Right cardiac atrium (tissue), 5 donors: ENCODE measurements at regions not wholly inside any gene's neighbourhood (a gene's known extent, or its start where the extent isn't known, plus 50 kb on each side); places are given as distances from the start of the nearest gene placed in this dataset.
"Not testable (repeated sequence)": the region's sequence is repeated elsewhere in the genome, so short reads cannot be mapped to it uniquely, and the experiment has no call there.

ENCODE experiments used
- ATAC-seq, 2 donors: fragments of 200-7000 bp; cut with Tn5 transposase; one replicate each; pipeline versions ENCODE4 v1.8.0 to v1.9.1; 2020; ENCODE audit warnings: moderate library complexity in 2 of 2, mild to moderate bottlenecking in 1 of 2
- DNase-seq, 3 donors: peaks; one replicate each; pipeline ENCODE4 v3.0.0-alpha.2; 2020
- H3K27ac ChIP-seq: one replicate; pipeline ENCODE4 v1.5.1; 2013; ENCODE audit warnings: mild to moderate bottlenecking, low read length, control low read depth, moderate library complexity
- H3K27me3 ChIP-seq: one replicate; pipeline ENCODE4 v1.6.1; 2013; ENCODE audit not compliant: control insufficient read depth, insufficient read depth
- H3K4me1 ChIP-seq: one replicate; pipeline ENCODE4 v1.6.1; 2013; ENCODE audit warnings: low read length; ENCODE audit not compliant: control insufficient read depth, insufficient read depth
- H3K4me3 ChIP-seq: one replicate; pipeline ENCODE4 v1.5.1; 2013; ENCODE audit warnings: low read length, control low read depth
- H3K9me3 ChIP-seq: one replicate; pipeline ENCODE4 v1.6.1; 2013; ENCODE audit warnings: low read length; ENCODE audit not compliant: control insufficient read depth
- WGBS: extraction: QIAGEN DNeasy Blood & Tissue Kit; methylation state at CpG from one replicate; pipeline ENCODE4 v1.1.7; 2013; 5-methylcytosine and 5-hydroxymethylcytosine counted together
- intact Hi-C, 4 donors: fragments of 100-400 bp; cut with DNase I; formaldehyde crosslinking; loops; one replicate each; pipeline versions ENCODE4 v1.11.0 to v1.14.0; 2022 to 2023
- donor health status: healthy with polysubstance abuse.
- donor health status: DM: no; HTN: yes; CAD: no.
- donor health status: DM: no; HTN: no; CAD: no.
- donor health status: DM: no; HTN: yes; CAD: no; lungs with severe emphysema.
- donor health status: DM: yes; HTN: yes; CAD: no.

DNA sequence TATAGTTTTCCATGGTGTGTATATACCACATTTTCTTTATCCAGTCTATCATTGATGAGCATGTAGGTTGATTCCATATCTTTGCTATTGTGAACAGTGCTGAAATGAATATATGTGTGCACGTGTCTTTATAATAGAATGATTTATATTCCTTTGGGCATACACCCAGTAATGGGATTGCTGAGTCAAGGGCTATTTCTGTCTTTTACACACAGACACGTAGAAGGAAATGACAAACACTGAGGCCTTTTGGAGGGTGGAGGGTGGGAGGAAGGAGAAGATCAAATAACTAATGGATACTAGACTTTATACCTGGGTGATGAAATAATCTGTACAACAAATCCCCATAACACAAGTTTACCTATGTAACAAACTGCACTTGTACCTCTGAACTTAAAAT, 1025.7 kb downstream of the NCAM2 start:
- H3K27ac ChIP-seq, H3K27me3 ChIP-seq, H3K4me1 ChIP-seq, intact Hi-C loops, H3K4me3 ChIP-seq, H3K9me3 ChIP-seq, DNase-seq, ATAC-seq: not testable (repeated sequence)
- 67% methylated on average over 2 of the region's 2 CpGs for WGBS

DNA sequence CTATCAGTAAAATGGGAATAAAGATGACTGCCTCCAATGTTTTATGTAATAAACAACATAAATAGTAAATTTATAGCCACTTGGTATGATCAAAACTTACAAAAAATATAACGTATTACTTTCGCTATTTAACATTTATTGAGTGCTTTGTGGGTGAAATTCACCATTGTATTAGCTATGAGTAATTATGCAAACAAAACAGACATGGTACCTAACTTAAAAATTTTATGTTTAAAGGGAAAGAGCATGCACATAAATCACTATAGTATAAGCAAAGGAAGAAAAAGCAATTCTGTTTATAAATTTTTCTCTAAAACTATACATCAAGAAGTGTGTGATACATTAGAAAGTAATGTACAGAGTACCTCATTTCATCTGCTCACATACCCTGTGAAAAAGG, 1046.2 kb downstream of the NCAM2 start:
- Histone ChIP-seq H3K4me3 (no peak overlapping the region), H3K4me1 (no peaks in the 10 kb centered on the region), H3K9me3 (no peaks in the 10 kb centered on the region), H3K27ac (no peak overlapping the region), H3K27me3 (no peaks in the 10 kb centered on the region)
- no peak for DNase-seq
- no peak for ATAC-seq
- intact Hi-C loops: no loop called here
- WGBS: 80% methylated on average over 2 of the region's 2 CpGs

DNA sequence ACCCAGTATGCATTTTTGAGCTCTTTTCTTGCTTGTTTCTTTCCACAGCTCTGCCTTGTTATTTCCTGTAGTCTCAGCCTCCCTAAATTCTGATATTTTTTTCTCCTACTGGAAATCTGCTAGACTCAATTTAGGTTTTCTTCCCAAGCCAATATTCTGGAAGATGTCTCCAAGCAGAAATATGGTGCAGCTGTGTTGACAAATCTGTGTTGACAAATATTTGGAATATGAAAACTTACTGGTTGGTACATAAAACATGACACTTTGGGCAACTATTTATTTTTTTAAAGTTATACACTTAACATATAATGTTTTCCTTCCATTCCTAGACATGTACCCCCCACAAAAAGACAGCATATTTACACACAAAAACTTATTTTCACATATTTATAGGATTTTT, 1048.4 kb downstream of the NCAM2 start:
- Histone ChIP-seq H3K9me3 (no peaks in the 10 kb centered on the region), H3K27ac (no peak overlapping the region), H3K4me1 (no peaks in the 10 kb centered on the region), H3K4me3 (no peak overlapping the region), H3K27me3 (no peaks in the 10 kb centered on the region)
- intact Hi-C loops: no loop called here
- ATAC-seq (no peak), DNase-seq (no peak)

DNA sequence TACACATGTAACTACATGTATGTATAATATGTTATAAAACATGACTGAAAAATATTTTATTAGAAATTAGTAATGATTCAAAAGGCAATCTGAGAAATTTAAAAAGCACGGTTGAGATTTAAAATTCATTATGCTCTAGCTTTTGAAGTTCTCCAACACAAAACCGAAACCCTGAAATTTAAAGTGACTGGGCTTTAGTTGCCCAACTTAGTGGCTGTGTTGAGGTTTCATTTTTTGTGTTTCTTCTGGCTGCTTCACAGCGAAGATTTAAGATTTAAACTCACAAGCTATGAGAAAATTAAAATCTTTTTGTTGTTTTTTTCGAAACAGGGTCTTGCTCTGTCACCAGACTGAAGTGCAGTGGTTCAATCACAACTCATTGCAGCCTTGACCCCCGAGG, 1058.7 kb downstream of the NCAM2 start:
- DNase-seq: no peak
- ATAC-seq: no peak
- H3K4me1 ChIP-seq: no peaks in the 10 kb centered on the region
- H3K9me3 ChIP-seq: no peaks in the 10 kb centered on the region
- no peak overlapping the region for H3K27ac ChIP-seq
- no peak overlapping the region for H3K4me3 ChIP-seq
- intact Hi-C loops: no loop called here
- WGBS: 73% methylated on average over 5 of the region's 5 CpGs
- H3K27me3 ChIP-seq: no peaks in the 10 kb centered on the region

DNA sequence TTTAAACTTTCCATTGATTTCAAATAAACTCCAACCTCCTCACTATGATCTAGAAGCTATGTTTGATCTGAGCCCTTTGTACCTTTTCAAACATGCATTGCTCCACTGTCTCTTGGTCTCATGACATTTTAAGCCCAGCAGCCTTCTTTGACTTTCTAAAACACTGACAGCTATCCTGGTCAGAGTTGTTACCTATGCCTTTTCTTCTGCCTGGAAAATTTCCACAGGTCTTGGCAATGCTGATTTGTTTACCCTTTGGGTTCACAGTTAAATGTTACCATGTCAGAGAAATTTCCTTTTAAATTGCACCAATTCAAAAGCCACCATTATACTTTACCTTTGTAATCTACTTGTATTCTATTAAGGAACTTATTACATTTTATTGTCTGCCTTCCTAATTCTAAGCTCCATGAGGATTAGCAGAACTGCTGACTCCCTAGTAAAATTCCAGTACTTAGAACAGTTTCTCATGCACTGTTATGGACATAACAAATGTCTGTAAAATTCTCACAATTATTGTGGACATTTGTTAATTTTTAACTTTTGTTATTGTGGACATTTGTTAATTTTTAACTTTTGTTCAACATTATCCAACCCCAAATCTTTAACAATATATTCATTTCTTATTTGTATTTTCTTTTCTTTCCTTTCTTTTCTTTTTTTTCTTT, 1064.4 kb downstream of the NCAM2 start:
- ATAC-seq: no peak
- Histone ChIP-seq H3K4me3 (no peak overlapping the region), H3K27me3 (no peaks in the 10 kb centered on the region), H3K9me3 (no peaks in the 10 kb centered on the region), H3K27ac (no peak overlapping the region), H3K4me1 (no peaks in the 10 kb centered on the region)
- DNase-seq: no peak
- intact Hi-C loops: no loop called here

DNA sequence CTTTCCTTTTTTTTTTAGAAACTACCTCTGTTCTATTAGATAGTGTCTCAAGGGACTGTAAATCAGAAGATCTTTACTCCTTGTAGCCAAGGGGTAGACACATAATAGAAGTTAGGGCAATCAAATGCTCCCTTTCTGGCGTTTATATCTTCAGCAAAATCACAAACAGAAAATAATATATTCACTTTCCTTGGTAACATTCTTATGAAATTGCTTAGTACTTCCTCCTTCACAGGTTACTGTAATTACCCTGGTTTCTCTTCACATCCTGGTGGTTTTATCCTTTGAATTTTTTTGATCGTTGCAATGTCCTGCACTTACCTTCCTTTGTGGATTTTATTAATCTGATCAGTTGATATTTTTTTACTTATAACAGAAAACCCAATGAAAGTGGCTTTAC, 1064.9 kb downstream of the NCAM2 start:
- 79% methylated on average over 2 of the region's 2 CpGs for WGBS

DNA sequence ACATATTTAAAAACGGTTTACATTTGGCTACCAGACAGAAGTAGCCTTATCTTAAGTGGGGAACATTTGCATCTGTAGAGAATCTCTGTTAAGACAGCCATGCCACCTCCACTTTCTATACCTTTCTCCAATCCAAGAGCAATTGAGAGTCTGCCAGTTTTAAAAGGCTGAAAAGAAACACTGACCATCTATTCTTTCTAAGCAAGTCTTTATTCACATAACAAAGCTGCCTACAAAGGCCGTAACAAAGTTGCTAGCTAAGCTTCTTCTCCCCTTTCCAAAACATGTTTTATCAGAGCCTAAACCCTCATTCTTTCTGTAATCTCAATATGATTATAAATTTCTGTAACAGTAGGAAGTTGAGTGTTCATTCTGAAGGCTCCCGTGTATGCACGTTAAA, 1078.3 kb downstream of the NCAM2 start:
- no peak for DNase-seq
- no peak for ATAC-seq
- H3K4me1 ChIP-seq: no peaks in the 10 kb centered on the region
- no peak overlapping the region for H3K27ac ChIP-seq
- H3K9me3 ChIP-seq: no peaks in the 10 kb centered on the region
- intact Hi-C loops: no loop called here
- WGBS: 47% methylated on average over 4 of the region's 4 CpGs
- H3K4me3 ChIP-seq: no peak overlapping the region
- H3K27me3 ChIP-seq: no peaks in the 10 kb centered on the region

More for the DNA sequence above, 1064.9 kb downstream of the NCAM2 start:
- no peaks in the 10 kb centered on the region for H3K27me3 ChIP-seq
- intact Hi-C loops: no loop called here
- ATAC-seq (no peak), DNase-seq (no peak)
- no peaks in the 10 kb centered on the region for H3K4me1 ChIP-seq
- H3K9me3 ChIP-seq: no peaks in the 10 kb centered on the region
- no peak overlapping the region for H3K4me3 ChIP-seq
- H3K27ac ChIP-seq: no peak overlapping the region

DNA sequence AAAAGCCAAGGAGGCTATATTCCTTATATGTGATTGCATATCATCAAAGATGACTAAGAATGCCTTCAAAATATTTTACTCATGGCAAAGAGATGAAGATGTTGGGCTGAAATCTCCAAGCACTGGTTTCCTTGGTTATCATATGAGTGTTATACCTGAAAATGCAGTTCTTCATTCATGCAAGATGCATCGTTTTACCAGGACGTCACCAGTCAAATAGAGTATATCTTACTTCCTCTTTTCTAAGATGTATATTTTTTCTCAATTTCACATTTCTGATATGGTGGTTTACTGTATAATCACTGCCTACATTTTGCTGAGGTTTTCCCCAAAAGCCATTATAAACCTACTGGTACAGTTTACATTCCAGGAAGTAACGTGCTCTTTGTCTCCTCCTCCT, 1085.7 kb downstream of the NCAM2 start:
- intact Hi-C loops: no loop called here
- Histone ChIP-seq H3K27ac (no peak overlapping the region), H3K27me3 (no peaks in the 10 kb centered on the region), H3K9me3 (no peaks in the 10 kb centered on the region), H3K4me3 (no peak overlapping the region), H3K4me1 (no peaks in the 10 kb centered on the region)
- ATAC-seq (no peak), DNase-seq (no peak)
- 80% methylated on average over 3 of the region's 3 CpGs for WGBS

DNA sequence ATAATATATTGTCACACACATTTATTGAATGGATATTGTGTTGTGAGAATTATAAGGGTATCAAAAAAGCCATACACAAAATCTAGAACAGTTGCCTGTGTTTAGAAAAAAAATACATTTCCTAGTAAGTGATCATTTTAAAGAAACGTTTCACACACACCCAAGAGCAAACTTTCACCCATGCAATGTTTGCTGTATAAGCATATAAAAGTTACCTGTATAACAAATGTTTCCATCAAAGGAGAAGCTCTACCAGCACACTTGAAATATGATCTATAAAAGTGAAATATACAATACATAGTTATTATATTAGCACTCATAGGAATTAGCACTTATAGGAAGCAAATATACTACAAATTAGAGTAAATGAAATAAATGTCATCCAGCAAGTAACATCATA, 1098.1 kb downstream of the NCAM2 start:
- WGBS: 54% methylated on average over 1 of the region's 1 CpG
- H3K4me1 ChIP-seq: no peaks in the 10 kb centered on the region
- H3K4me3 ChIP-seq: no peak overlapping the region

DNA sequence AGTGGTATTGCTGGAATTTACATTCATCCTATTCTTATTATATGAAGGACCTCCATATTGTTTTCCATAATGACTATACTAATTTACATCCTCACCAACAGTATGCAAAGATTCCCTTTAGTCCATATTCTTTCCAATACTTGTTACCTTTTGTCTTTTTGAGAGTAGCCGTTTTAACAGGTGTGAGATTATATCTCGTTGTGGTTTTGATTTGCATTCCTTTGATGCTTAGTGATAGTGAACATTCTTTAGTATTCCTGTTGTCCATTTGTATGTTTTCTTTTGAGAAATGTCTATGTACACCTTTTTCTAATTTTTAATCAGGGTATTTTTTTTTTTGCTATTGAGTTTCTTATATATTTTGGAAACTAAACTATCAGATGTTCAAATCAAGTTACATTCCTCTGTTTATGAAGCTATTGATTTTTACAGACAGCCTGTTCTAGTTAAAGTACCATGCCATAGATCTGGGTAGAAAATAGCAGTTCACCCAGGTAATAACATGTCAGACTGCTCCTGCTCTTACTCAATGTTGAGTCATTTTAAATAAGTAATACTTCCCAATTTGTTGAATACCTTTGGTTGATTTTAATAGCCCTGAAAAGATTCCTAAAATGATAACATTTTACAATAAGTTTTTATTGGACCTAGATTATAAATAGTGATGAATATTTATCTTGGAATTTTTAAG, 1108.7 kb downstream of the NCAM2 start:
- no peaks in the 10 kb centered on the region for H3K9me3 ChIP-seq

More for the DNA sequence above, 1098.1 kb downstream of the NCAM2 start:
- intact Hi-C loops: no loop called here
- ATAC-seq: no peak
- H3K9me3 ChIP-seq: no peaks in the 10 kb centered on the region
- DNase-seq: no peak
- no peaks in the 10 kb centered on the region for H3K27me3 ChIP-seq
- H3K27ac ChIP-seq: no peak overlapping the region

DNA sequence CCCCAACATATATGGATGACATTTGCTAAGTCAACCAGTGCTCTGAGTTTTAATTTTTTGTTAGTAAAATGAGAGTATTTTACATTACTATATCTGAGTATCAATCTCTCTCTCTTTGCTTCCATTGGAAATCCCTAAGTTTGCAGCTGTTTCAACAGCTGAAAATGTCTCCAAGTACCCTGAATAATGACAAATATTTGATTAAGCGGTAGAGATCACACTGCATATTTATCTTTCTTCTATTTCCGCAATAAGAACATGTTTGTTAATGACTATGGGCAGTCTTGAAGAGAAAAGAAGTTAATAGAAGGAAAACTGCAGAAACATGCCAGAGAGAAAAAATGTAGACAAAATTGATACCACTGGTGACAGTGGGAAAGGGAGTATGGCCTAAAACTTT, 1117.5 kb downstream of the NCAM2 start:
- Histone ChIP-seq H3K27ac (no peak overlapping the region), H3K9me3 (no peaks in the 10 kb centered on the region), H3K4me1 (no peaks in the 10 kb centered on the region), H3K27me3 (no peaks in the 10 kb centered on the region), H3K4me3 (no peak overlapping the region)
- intact Hi-C loops: no loop called here
- ATAC-seq (no peak), DNase-seq (no peak)
- WGBS: 76% methylated on average over 2 of the region's 2 CpGs

More for the DNA sequence above, 1108.7 kb downstream of the NCAM2 start:
- Histone ChIP-seq H3K27me3 (no peaks in the 10 kb centered on the region), H3K4me3 (no peak overlapping the region), H3K27ac (no peak overlapping the region), H3K4me1 (no peaks in the 10 kb centered on the region)
- DNase-seq (no peak), ATAC-seq (no peak)
- intact Hi-C loops: no loop called here
- 77% methylated on average over 2 of the region's 2 CpGs for WGBS
